ENCODE measurements at regions not wholly inside any gene's neighbourhood (a gene's known extent, or its start where the extent isn't known, plus 50 kb on each side); places are given as distances from the start of the nearest gene placed in this dataset.

DNA sequence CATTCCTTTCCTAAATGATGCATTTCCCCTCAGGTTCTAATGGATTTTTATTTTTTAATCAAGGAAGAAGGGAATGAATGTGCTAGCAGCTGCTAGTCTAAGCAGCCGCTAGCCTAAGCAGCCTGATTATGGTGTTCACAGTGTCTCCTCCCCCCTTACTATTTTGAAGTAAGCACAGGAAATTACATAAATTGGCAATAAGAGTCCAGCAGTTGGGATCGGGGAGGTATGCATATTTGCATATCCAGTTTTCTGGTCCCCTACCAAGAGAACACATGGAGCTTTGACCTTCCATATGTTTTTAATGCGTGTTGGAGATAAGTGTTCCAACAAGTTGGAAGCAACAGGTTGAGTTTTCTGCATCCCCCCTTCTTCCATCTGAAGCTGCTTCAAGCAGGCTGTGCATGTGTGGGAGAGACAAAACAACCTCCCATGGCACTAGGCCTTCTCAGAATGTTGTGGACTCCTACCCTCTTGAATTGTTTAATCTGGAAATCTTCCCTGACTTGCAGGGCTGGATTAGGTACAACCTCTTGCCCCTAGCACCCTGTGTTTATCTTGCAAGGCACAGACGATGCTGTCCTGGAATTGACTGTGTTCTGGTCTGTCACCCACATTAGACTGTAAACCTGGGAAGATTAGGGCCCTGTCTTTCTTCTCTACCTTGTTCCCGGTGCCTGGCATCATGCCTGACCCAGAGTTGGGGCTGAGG is 124.8 kb upstream of the LRIG1 start:
- Mint-ChIP-seq H3K36me3 (ENCODE audit: low read depth) (no peaks in the 10 kb centered on the region), H3K27ac (no peak overlapping the region), H3K4me1 (ENCODE audit: low read depth) (no peaks in the 10 kb centered on the region), H3K9me3 (no peaks in the 10 kb centered on the region), H3K4me3 (no peak overlapping the region), H3K27me3 (ENCODE audit: insufficient read depth) (peaks cover 1% of the 10 kb centered on the region)
- no peak for DNase-seq
- TF ChIP-seq CTCF (IDR thresholded peaks at IDR 0.05), result no peak

GRCh38 chr3:66629150-66629981 is 128.5 kb upstream of the LRIG1 start:
- H3K4me1 Mint-ChIP-seq (ENCODE audit: low read depth), result no peaks in the 10 kb centered on the region
- H3K9me3 Mint-ChIP-seq, result no peaks in the 10 kb centered on the region
- peaks cover 4% of the 10 kb centered on the region; the same call in 1 of the 2 replicates for H3K27me3 Mint-ChIP-seq (ENCODE audit: insufficient read depth)
- H3K27ac Mint-ChIP-seq, result no peak overlapping the region
- no peak for TF ChIP-seq CTCF (IDR thresholded peaks at IDR 0.05)
- H3K4me3 Mint-ChIP-seq, result no peak overlapping the region
- DNase-seq, result no peak
- H3K36me3 Mint-ChIP-seq (ENCODE audit: low read depth), result no peaks in the 10 kb centered on the region

GRCh38 chr3:66629982-66630368 is 129.2 kb upstream of the LRIG1 start:
- Mint-ChIP-seq H3K4me3 (no peak overlapping the region), H3K9me3 (no peaks in the 10 kb centered on the region), H3K27me3 (ENCODE audit: insufficient read depth) (peaks cover 4% of the 10 kb centered on the region; the same call in 1 of the 2 replicates), H3K36me3 (ENCODE audit: low read depth) (no peaks in the 10 kb centered on the region), H3K27ac (no peak overlapping the region), H3K4me1 (ENCODE audit: low read depth) (no peaks in the 10 kb centered on the region)
- TF ChIP-seq CTCF (IDR thresholded peaks at IDR 0.05), result no peak
- DNase-seq, result no peak

- Mint-ChIP-seq H3K27ac (no peak overlapping the region), H3K4me3 (no peak overlapping the region), H3K27me3 (ENCODE audit: insufficient read depth) (0 out of 2 replicates have a peak, but pooled peaks cover 3% of the 10 kb centered on the region), H3K36me3 (ENCODE audit: low read depth) (no peaks in the 10 kb centered on the region), H3K4me1 (ENCODE audit: low read depth) (no peaks in the 10 kb centered on the region), H3K9me3 (no peaks in the 10 kb centered on the region)
- TF ChIP-seq CTCF (IDR thresholded peaks at IDR 0.05), result no peak
- DNase-seq, result no peak
Measured at GRCh38 chr3:66633402-66634381, 132.9 kb upstream of the LRIG1 start.

- DNase-seq, result no peak
- H3K36me3 Mint-ChIP-seq (ENCODE audit: low read depth), result no peaks in the 10 kb centered on the region
- no peak overlapping the region for H3K4me3 Mint-ChIP-seq
- H3K27me3 Mint-ChIP-seq (ENCODE audit: insufficient read depth), result no peaks in the 10 kb centered on the region; the same call in 1 of the 2 replicates
- H3K4me1 Mint-ChIP-seq (ENCODE audit: low read depth), result no peaks in the 10 kb centered on the region
- H3K9me3 Mint-ChIP-seq, result no peaks in the 10 kb centered on the region
- H3K27ac Mint-ChIP-seq, result no peak overlapping the region
- no peak for TF ChIP-seq CTCF (IDR thresholded peaks at IDR 0.05)
Measured at GRCh38 chr3:66638717-66639116, 137.9 kb upstream of the LRIG1 start.
